Neural progenitor cell (in vitro differentiated cells): ENCODE measurements at regions not wholly inside any gene's neighbourhood (a gene's known extent, or its start where the extent isn't known, plus 50 kb on each side); places are given as distances from the start of the nearest gene placed in this dataset.
"Not testable (repeated sequence)": the region's sequence is repeated elsewhere in the genome, so short reads cannot be mapped to it uniquely, and the experiment has no call there.

Experiments
- DNase-seq: peaks from one replicate; pipeline ENCODE4 v3.0.0-alpha.2; 2016; ENCODE audit warnings: low spot score
- H2AFZ ChIP-seq: fragments of 200-600 bp; sonication (generic); replicated peaks from 2 replicates; pipeline ENCODE4 v1.6.1; 2016; ENCODE audit warnings: antibody characterized with exemption
- H3F3A ChIP-seq: fragments of 200-600 bp; sonication (generic); 2 replicates; pipeline ENCODE4 v1.6.1; 2016; ENCODE audit warnings: antibody characterized with exemption, low read depth
- H3K27ac ChIP-seq: fragments of 200-600 bp; sonication (generic); 2 replicates; pipeline ENCODE4 v1.5.1; 2016; ENCODE audit warnings: mild to moderate bottlenecking
- H3K27me3 ChIP-seq: fragments of 200-600 bp; sonication (generic); 2 replicates; pipeline ENCODE4 v1.6.1; 2016; ENCODE audit warnings: mild to moderate bottlenecking, moderate library complexity
- H3K36me3 ChIP-seq: fragments of 200-600 bp; sonication (generic); 2 replicates; pipeline ENCODE4 v1.5.1; 2016
- H3K4me1 ChIP-seq: fragments of 200-600 bp; sonication (generic); 2 replicates; pipeline ENCODE4 v1.6.1; 2016; ENCODE audit warnings: mixed run types
- H3K4me2 ChIP-seq: fragments of 200-600 bp; sonication (generic); 2 replicates; pipeline ENCODE4 v1.6.1; 2016
- H3K4me3 ChIP-seq: fragments of 200-600 bp; sonication (generic); 2 replicates; pipeline ENCODE4 v1.5.1; 2016
- H3K79me2 ChIP-seq: fragments of 200-600 bp; sonication (generic); 2 replicates; pipeline ENCODE4 v1.6.1; 2016; ENCODE audit warnings: low read depth
- H3K9ac ChIP-seq: fragments of 200-600 bp; sonication (generic); 2 replicates; pipeline ENCODE4 v1.6.1; 2016
- H3K9me3 ChIP-seq: fragments of 200-600 bp; sonication (generic); 2 replicates; pipeline ENCODE4 v1.5.1; 2016; ENCODE audit warnings: low read depth
- H4K20me1 ChIP-seq: fragments of 200-600 bp; sonication (generic); 2 replicates; pipeline ENCODE4 v1.6.1; 2016; ENCODE audit warnings: low read depth
- H3K27ac Mint-ChIP-seq: 3 replicates; pipeline ENCODE4 v1.8.0; 2021; ENCODE audit warnings: mixed read lengths
- H3K27me3 Mint-ChIP-seq: 2 replicates; pipeline ENCODE4 v1.8.0; 2022; ENCODE audit warnings: low read depth, mild to moderate bottlenecking, inconsistent platforms, moderate library complexity, mixed read lengths; ENCODE audit not compliant: insufficient read depth
- H3K36me3 Mint-ChIP-seq: 3 replicates; pipeline ENCODE4 v1.8.0; 2021; ENCODE audit warnings: mixed read lengths
- H3K4me1 Mint-ChIP-seq: 3 replicates; pipeline ENCODE4 v1.8.0; 2021; ENCODE audit warnings: mixed read lengths
- H3K4me3 Mint-ChIP-seq: 3 replicates; pipeline ENCODE4 v1.8.0; 2021; ENCODE audit warnings: mild to moderate bottlenecking, moderate library complexity, mixed read lengths
- H3K9me3 Mint-ChIP-seq: 3 replicates; pipeline ENCODE4 v1.8.0; 2020; ENCODE audit warnings: mixed read lengths
- EZH2 ChIP-seq: fragments of 200-600 bp; sonication (generic); IDR thresholded peaks from 2 replicates; pipeline ENCODE4 v1.6.1; 2017; ENCODE audit warnings: antibody characterized with exemption, mild to moderate bottlenecking, moderate library complexity
- EZH2phosphoT487 ChIP-seq: fragments of 200-600 bp; sonication (generic); IDR thresholded peaks from 2 replicates; pipeline ENCODE4 v1.6.1; 2017; ENCODE audit warnings: antibody characterized with exemption
- TF ChIP-seq, protein P1 (sequence below): fragments of 200-600 bp; sonication (generic); IDR thresholded peaks from 2 replicates; pipeline ENCODE4 v1.5.1; 2017; ENCODE audit warnings: antibody characterized with exemption, mild to moderate bottlenecking

DNA sequence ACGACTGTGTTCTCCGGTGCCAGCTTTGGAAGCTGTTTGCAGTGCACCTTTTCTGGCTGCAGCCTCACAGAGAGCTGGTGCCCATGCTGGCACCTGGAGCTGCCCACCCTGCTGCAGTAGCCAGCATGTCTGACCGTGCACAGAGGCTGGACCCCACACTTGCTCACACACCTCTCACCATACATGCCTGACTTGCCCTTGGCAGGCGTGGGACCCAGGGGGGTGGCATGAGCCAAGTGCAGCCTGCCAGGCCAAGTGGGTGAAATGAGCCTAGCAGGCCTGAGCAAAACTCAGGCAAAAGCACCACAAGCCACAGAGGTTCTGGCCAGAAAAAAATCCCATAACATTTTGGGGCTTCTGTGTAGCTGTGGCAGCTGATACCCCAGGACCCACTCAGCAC lies 258.8 kb downstream of the XPNPEP1 start:
- H4K20me1 ChIP-seq: no peaks in the 10 kb centered on the region
- H3K4me3 Mint-ChIP-seq: no peak overlapping the region
- no peak overlapping the region for H3K4me2 ChIP-seq
- no peaks in the 10 kb centered on the region for H3K27me3 ChIP-seq
- H3K4me3 ChIP-seq: no peak overlapping the region
- no peak overlapping the region for H3K27ac Mint-ChIP-seq
- H3K4me1 Mint-ChIP-seq: no peaks in the 10 kb centered on the region
- no peaks in the 10 kb centered on the region for H3K79me2 ChIP-seq
- TF ChIP-seq EZH2 (no peak), EZH2phosphoT487 (no peak)
- TF ChIP-seq, protein P1, sequence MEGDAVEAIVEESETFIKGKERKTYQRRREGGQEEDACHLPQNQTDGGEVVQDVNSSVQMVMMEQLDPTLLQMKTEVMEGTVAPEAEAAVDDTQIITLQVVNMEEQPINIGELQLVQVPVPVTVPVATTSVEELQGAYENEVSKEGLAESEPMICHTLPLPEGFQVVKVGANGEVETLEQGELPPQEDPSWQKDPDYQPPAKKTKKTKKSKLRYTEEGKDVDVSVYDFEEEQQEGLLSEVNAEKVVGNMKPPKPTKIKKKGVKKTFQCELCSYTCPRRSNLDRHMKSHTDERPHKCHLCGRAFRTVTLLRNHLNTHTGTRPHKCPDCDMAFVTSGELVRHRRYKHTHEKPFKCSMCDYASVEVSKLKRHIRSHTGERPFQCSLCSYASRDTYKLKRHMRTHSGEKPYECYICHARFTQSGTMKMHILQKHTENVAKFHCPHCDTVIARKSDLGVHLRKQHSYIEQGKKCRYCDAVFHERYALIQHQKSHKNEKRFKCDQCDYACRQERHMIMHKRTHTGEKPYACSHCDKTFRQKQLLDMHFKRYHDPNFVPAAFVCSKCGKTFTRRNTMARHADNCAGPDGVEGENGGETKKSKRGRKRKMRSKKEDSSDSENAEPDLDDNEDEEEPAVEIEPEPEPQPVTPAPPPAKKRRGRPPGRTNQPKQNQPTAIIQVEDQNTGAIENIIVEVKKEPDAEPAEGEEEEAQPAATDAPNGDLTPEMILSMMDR: no peak
- no peaks in the 10 kb centered on the region for H3K36me3 ChIP-seq
- H3K9ac ChIP-seq: no peak overlapping the region
- DNase-seq: no peak
- no peaks in the 10 kb centered on the region for H3K4me1 ChIP-seq
- H3F3A ChIP-seq: no peaks in the 10 kb centered on the region
- no peaks in the 10 kb centered on the region for H3K9me3 ChIP-seq
- H3K27ac ChIP-seq: no peak overlapping the region
- H3K9me3 Mint-ChIP-seq: no peaks in the 10 kb centered on the region
- no peaks in the 10 kb centered on the region for H3K27me3 Mint-ChIP-seq
- H2AFZ ChIP-seq: no peak overlapping the region
- H3K36me3 Mint-ChIP-seq: no peaks in the 10 kb centered on the region

GRCh38 chr10:109663122-109663521 lies 260.2 kb downstream of the XPNPEP1 start:
- Histone ChIP-seq H3K4me1 (no peaks in the 10 kb centered on the region), H3K27ac (no peak overlapping the region), H3K4me3 (no peak overlapping the region), H3K9me3 (no peaks in the 10 kb centered on the region), H3K36me3 (no peaks in the 10 kb centered on the region), H2AFZ (no peak overlapping the region), H3F3A (no peaks in the 10 kb centered on the region), H3K27me3 (no peaks in the 10 kb centered on the region), H3K79me2 (no peaks in the 10 kb centered on the region), H4K20me1 (no peaks in the 10 kb centered on the region), H3K4me2 (no peak overlapping the region), H3K9ac (no peak overlapping the region)
- no peak overlapping the region for H3K27ac Mint-ChIP-seq
- TF ChIP-seq EZH2: no peak
- no peak for TF ChIP-seq EZH2phosphoT487
- TF ChIP-seq, protein P1: no peak
- no peak for DNase-seq
- H3K9me3 Mint-ChIP-seq: no peaks in the 10 kb centered on the region
- no peaks in the 10 kb centered on the region for H3K36me3 Mint-ChIP-seq
- no peak overlapping the region for H3K4me3 Mint-ChIP-seq
- H3K27me3 Mint-ChIP-seq: no peaks in the 10 kb centered on the region
- no peaks in the 10 kb centered on the region for H3K4me1 Mint-ChIP-seq

GRCh38 chr10:109652612-109653011 lies 270.7 kb downstream of the XPNPEP1 start:
- not testable (repeated sequence) for H3K4me1 ChIP-seq, H3K36me3 ChIP-seq, H3K4me3 Mint-ChIP-seq, H3K9me3 ChIP-seq, H3K4me2 ChIP-seq, H3K36me3 Mint-ChIP-seq, H3K4me3 ChIP-seq, H3K9ac ChIP-seq, DNase-seq, H3K27ac Mint-ChIP-seq, H3K27ac ChIP-seq, H3K27me3 ChIP-seq, H3K4me1 Mint-ChIP-seq, H3F3A ChIP-seq, H3K79me2 ChIP-seq, H4K20me1 ChIP-seq, H3K27me3 Mint-ChIP-seq, H2AFZ ChIP-seq
- H3K9me3 Mint-ChIP-seq: peaks cover 14% of the 10 kb centered on the region

GRCh38 chr10:109650228-109650627 lies 273.1 kb downstream of the XPNPEP1 start:
- Histone ChIP-seq H3K27me3 (no peaks in the 10 kb centered on the region), H2AFZ (no peak overlapping the region), H3K9me3 (no peaks in the 10 kb centered on the region), H3K79me2 (no peaks in the 10 kb centered on the region), H3K4me2 (no peak overlapping the region), H3K4me1 (no peaks in the 10 kb centered on the region), H3K9ac (no peak overlapping the region), H3K27ac (no peak overlapping the region), H4K20me1 (no peaks in the 10 kb centered on the region), H3F3A (no peaks in the 10 kb centered on the region), H3K4me3 (no peak overlapping the region), H3K36me3 (no peaks in the 10 kb centered on the region)
- peaks cover 14% of the 10 kb centered on the region for H3K9me3 Mint-ChIP-seq
- DNase-seq: no peak
- H3K36me3 Mint-ChIP-seq: no peaks in the 10 kb centered on the region
- no peak overlapping the region for H3K4me3 Mint-ChIP-seq
- no peak overlapping the region for H3K27ac Mint-ChIP-seq
- no peaks in the 10 kb centered on the region for H3K4me1 Mint-ChIP-seq
- no peak for TF ChIP-seq EZH2phosphoT487
- TF ChIP-seq, protein P1: no peak
- no peak for TF ChIP-seq EZH2
- no peaks in the 10 kb centered on the region for H3K27me3 Mint-ChIP-seq
